Fibroblast of villous mesenchyme (primary cell): ENCODE measurements at regions not wholly inside any gene's neighbourhood (a gene's known extent, or its start where the extent isn't known, plus 50 kb on each side); places are given as distances from the start of the nearest gene placed in this dataset.
A peak's percentile ranks its signal among the peaks of the same experiment; 100 is the strongest.
"Not testable (repeated sequence)": the region's sequence is repeated elsewhere in the genome, so short reads cannot be mapped to it uniquely, and the experiment has no call there.

Experiments used
- DNase-seq: peaks from one replicate; pipeline ENCODE4 v3.0.0-alpha.2; 2010; ENCODE audit warnings: low read depth
- H3K4me3 ChIP-seq: 2 replicates; pipeline ENCODE4 v1.5.1; 2011; ENCODE audit warnings: low read depth, mild to moderate bottlenecking, low read length
- CTCF ChIP-seq: IDR thresholded peaks from 2 replicates; pipeline ENCODE4 v1.5.1; 2012; ENCODE audit warnings: low read depth, mild to moderate bottlenecking, low read length; ENCODE audit not compliant: insufficient read depth

GRCh38 chr15:100731267-100732152 is 129.1 kb downstream of the ASB7 start:
- DNase-seq: peak; percentile 43
- H3K4me3 ChIP-seq: no peak overlapping the region
- TF ChIP-seq CTCF: no peak

- no peak overlapping the region for H3K4me3 ChIP-seq
- no peak for TF ChIP-seq CTCF
- DNase-seq: no peak
Measured at GRCh38 chr15:100732211-100733055, 130.0 kb downstream of the ASB7 start.

- H3K4me3 ChIP-seq: no peak overlapping the region
- DNase-seq: peak; percentile 46
- TF ChIP-seq CTCF: no peak
Measured at GRCh38 chr15:100733101-100733842, 130.9 kb downstream of the ASB7 start.

- H3K4me3 ChIP-seq, DNase-seq: not testable (repeated sequence)
Measured at GRCh38 chr15:100733843-100734185, 131.4 kb downstream of the ASB7 start.

GRCh38 chr15:100734586-100734985 is 132.2 kb downstream of the ASB7 start:
- no peak for TF ChIP-seq CTCF
- no peak for DNase-seq
- H3K4me3 ChIP-seq: no peak overlapping the region

- no peak for DNase-seq
- no peak overlapping the region for H3K4me3 ChIP-seq
- TF ChIP-seq CTCF: no peak
Measured at GRCh38 chr15:100735129-100736053, 133.0 kb downstream of the ASB7 start.
